HG02798 (cell line): ENCODE measurements at regions not wholly inside any gene's neighbourhood (a gene's known extent, or its start where the extent isn't known, plus 50 kb on each side); places are given as distances from the start of the nearest gene placed in this dataset.

ENCODE experiments used
- ATAC-seq: cut with Tn5 transposase; IDR thresholded peaks from one replicate; pipeline ENCODE4 v1.9.1; 2021; ENCODE audit warnings: mild to moderate bottlenecking; ENCODE audit not compliant: unreplicated experiment, poor library complexity

GRCh38 chr12:93191956-93192355 is 185.8 kb upstream of the NUDT4 start:
- no peak for ATAC-seq

GRCh38 chr12:93192878-93193277 is 184.8 kb upstream of the NUDT4 start:
- no peak for ATAC-seq

- ATAC-seq: no peak
Observed at GRCh38 chr12:93195511-93195910, 182.2 kb upstream of the NUDT4 start.

- no peak for ATAC-seq
Observed at GRCh38 chr12:93197067-93197593, 180.6 kb upstream of the NUDT4 start.

- ATAC-seq: no peak
Observed at GRCh38 chr12:93198086-93198485, 179.6 kb upstream of the NUDT4 start.

GRCh38 chr12:93199831-93200236 is 177.9 kb upstream of the NUDT4 start:
- ATAC-seq: no peak

- ATAC-seq: peak; percentile 78
Observed at GRCh38 chr12:93200291-93200917, 177.3 kb upstream of the NUDT4 start.

GRCh38 chr12:93201990-93202389 is 175.7 kb upstream of the NUDT4 start:
- ATAC-seq: no peak

- ATAC-seq: no peak
Observed at GRCh38 chr12:93202688-93203087, 175.0 kb upstream of the NUDT4 start.

- ATAC-seq: no peak
Observed at GRCh38 chr12:93203361-93203760, 174.4 kb upstream of the NUDT4 start.

GRCh38 chr12:93204896-93205295 is 172.8 kb upstream of the NUDT4 start:
- ATAC-seq: no peak

GRCh38 chr12:93205361-93205760 is 172.4 kb upstream of the NUDT4 start:
- no peak for ATAC-seq

- ATAC-seq: peak; percentile 66
Observed at GRCh38 chr12:93208011-93208410, 169.7 kb upstream of the NUDT4 start.

GRCh38 chr12:93214523-93215289 is 163.0 kb upstream of the NUDT4 start:
- ATAC-seq: no peak

GRCh38 chr12:93215290-93215678 is 162.4 kb upstream of the NUDT4 start:
- no peak for ATAC-seq

- no peak for ATAC-seq
Observed at GRCh38 chr12:93219947-93220346, 157.8 kb upstream of the NUDT4 start.

GRCh38 chr12:93221841-93222240 is 155.9 kb upstream of the NUDT4 start:
- no peak for ATAC-seq

GRCh38 chr12:93223440-93224426 is 154.0 kb upstream of the NUDT4 start:
- no peak for ATAC-seq

- no peak for ATAC-seq
Observed at GRCh38 chr12:93225094-93225493, 152.6 kb upstream of the NUDT4 start.

GRCh38 chr12:93226361-93226760 is 151.4 kb upstream of the NUDT4 start:
- ATAC-seq: no peak
